Dendritic cell treated with granulocyte-macrophage colony-stimulating factor and Interleukin-4, amounts not matched to agents 40 ng/mL and 50 ng/mL, for 4 days (primary cell): ENCODE measurements at regions not wholly inside any gene's neighbourhood (a gene's known extent, or its start where the extent isn't known, plus 50 kb on each side); places are given as distances from the start of the nearest gene placed in this dataset.

ENCODE experiments used
- H3K27ac Mint-ChIP-seq: one replicate; pipeline ENCODE4 v1.8.0; 2022; ENCODE audit warnings: mild to moderate bottlenecking, mixed read lengths
- H3K27me3 Mint-ChIP-seq: one replicate; pipeline ENCODE4 v1.8.0; 2022; ENCODE audit warnings: mild to moderate bottlenecking, mixed read lengths
- H3K36me3 Mint-ChIP-seq: one replicate; pipeline ENCODE4 v1.8.0; 2022; ENCODE audit warnings: low read depth, mixed read lengths
- H3K4me1 Mint-ChIP-seq: one replicate; pipeline ENCODE4 v1.8.0; 2022; ENCODE audit warnings: low read depth, mixed read lengths
- H3K4me3 Mint-ChIP-seq: one replicate; pipeline ENCODE4 v1.8.0; 2022; ENCODE audit warnings: mild to moderate bottlenecking, moderate library complexity, mixed read lengths
- H3K9me3 Mint-ChIP-seq: one replicate; pipeline ENCODE4 v1.8.0; 2022; ENCODE audit warnings: mixed read lengths
- intact Hi-C: fragments of 100-400 bp; cut with micrococcal nuclease; formaldehyde crosslinking; loops from one replicate; pipeline ENCODE4 v1.15.0; 2022

- H3K9me3 Mint-ChIP-seq = peaks cover 6% of the 10 kb centered on the region
- intact Hi-C loops = no loop called here
- H3K27me3 Mint-ChIP-seq = no peaks in the 10 kb centered on the region
- no peak overlapping the region for H3K4me3 Mint-ChIP-seq
- H3K27ac Mint-ChIP-seq = no peak overlapping the region
- H3K4me1 Mint-ChIP-seq = no peaks in the 10 kb centered on the region
- no peaks in the 10 kb centered on the region for H3K36me3 Mint-ChIP-seq
These were observed 412.1 kb upstream of the CDH2 start for GRCh38 chr18:28588884-28589549.

- Mint-ChIP-seq H3K4me1 (no peaks in the 10 kb centered on the region), H3K27ac (no peak overlapping the region), H3K9me3 (no peaks in the 10 kb centered on the region), H3K36me3 (no peaks in the 10 kb centered on the region), H3K27me3 (no peaks in the 10 kb centered on the region), H3K4me3 (no peak overlapping the region)
- intact Hi-C loops = no loop called here
These were observed 407.8 kb upstream of the CDH2 start for GRCh38 chr18:28584731-28585130.

GRCh38 chr18:28582724-28583123, 405.8 kb upstream of the CDH2 start:
- no peaks in the 10 kb centered on the region for H3K9me3 Mint-ChIP-seq
- intact Hi-C loops = no loop called here
- H3K4me1 Mint-ChIP-seq = no peaks in the 10 kb centered on the region
- H3K27ac Mint-ChIP-seq = no peak overlapping the region
- no peak overlapping the region for H3K4me3 Mint-ChIP-seq
- H3K27me3 Mint-ChIP-seq = no peaks in the 10 kb centered on the region
- H3K36me3 Mint-ChIP-seq = no peaks in the 10 kb centered on the region

GRCh38 chr18:28581521-28582071, 404.7 kb upstream of the CDH2 start:
- H3K4me1 Mint-ChIP-seq = no peaks in the 10 kb centered on the region
- no peak overlapping the region for H3K27ac Mint-ChIP-seq
- no peaks in the 10 kb centered on the region for H3K27me3 Mint-ChIP-seq
- H3K36me3 Mint-ChIP-seq = no peaks in the 10 kb centered on the region
- no peak overlapping the region for H3K4me3 Mint-ChIP-seq
- H3K9me3 Mint-ChIP-seq = no peaks in the 10 kb centered on the region
- intact Hi-C loops = no loop called here

GRCh38 chr18:28576941-28577340, 400.0 kb upstream of the CDH2 start:
- Mint-ChIP-seq H3K27ac (no peak overlapping the region), H3K36me3 (no peaks in the 10 kb centered on the region), H3K9me3 (peaks cover 10% of the 10 kb centered on the region), H3K4me3 (no peak overlapping the region), H3K27me3 (no peaks in the 10 kb centered on the region), H3K4me1 (no peaks in the 10 kb centered on the region)
- intact Hi-C loops = no loop called here

GRCh38 chr18:28575123-28575522, 398.2 kb upstream of the CDH2 start:
- Mint-ChIP-seq H3K4me1 (no peaks in the 10 kb centered on the region), H3K4me3 (no peak overlapping the region), H3K27ac (no peak overlapping the region), H3K27me3 (no peaks in the 10 kb centered on the region), H3K9me3 (peaks cover 10% of the 10 kb centered on the region), H3K36me3 (no peaks in the 10 kb centered on the region)
- intact Hi-C loops = no loop called here

- Mint-ChIP-seq H3K4me1 (no peaks in the 10 kb centered on the region), H3K4me3 (no peak overlapping the region), H3K9me3 (peaks cover 10% of the 10 kb centered on the region), H3K36me3 (no peaks in the 10 kb centered on the region), H3K27me3 (no peaks in the 10 kb centered on the region), H3K27ac (no peak overlapping the region)
- intact Hi-C loops = no loop called here
These were observed 397.2 kb upstream of the CDH2 start for GRCh38 chr18:28574175-28574574.

- intact Hi-C loops = no loop called here
- H3K36me3 Mint-ChIP-seq = no peaks in the 10 kb centered on the region
- no peaks in the 10 kb centered on the region for H3K27me3 Mint-ChIP-seq
- no peaks in the 10 kb centered on the region for H3K4me1 Mint-ChIP-seq
- no peak overlapping the region for H3K4me3 Mint-ChIP-seq
- peaks cover 10% of the 10 kb centered on the region for H3K9me3 Mint-ChIP-seq
- no peak overlapping the region for H3K27ac Mint-ChIP-seq
These were observed 395.0 kb upstream of the CDH2 start for GRCh38 chr18:28571929-28572328.

GRCh38 chr18:28560331-28560730, 383.4 kb upstream of the CDH2 start:
- H3K4me3 Mint-ChIP-seq = no peak overlapping the region
- H3K36me3 Mint-ChIP-seq = no peaks in the 10 kb centered on the region
- intact Hi-C loops = no loop called here
- H3K27me3 Mint-ChIP-seq = no peaks in the 10 kb centered on the region
- H3K4me1 Mint-ChIP-seq = no peaks in the 10 kb centered on the region
- peaks cover 17% of the 10 kb centered on the region for H3K9me3 Mint-ChIP-seq
- no peak overlapping the region for H3K27ac Mint-ChIP-seq

- H3K4me3 Mint-ChIP-seq = no peak overlapping the region
- H3K36me3 Mint-ChIP-seq = no peaks in the 10 kb centered on the region
- peaks cover 24% of the 10 kb centered on the region for H3K9me3 Mint-ChIP-seq
- no peak overlapping the region for H3K27ac Mint-ChIP-seq
- intact Hi-C loops = no loop called here
- H3K4me1 Mint-ChIP-seq = no peaks in the 10 kb centered on the region
- no peaks in the 10 kb centered on the region for H3K27me3 Mint-ChIP-seq
These were observed 382.6 kb upstream of the CDH2 start for GRCh38 chr18:28559511-28559910.

- H3K27ac Mint-ChIP-seq = no peak overlapping the region
- H3K36me3 Mint-ChIP-seq = no peaks in the 10 kb centered on the region
- H3K9me3 Mint-ChIP-seq = peaks cover 7% of the 10 kb centered on the region
- intact Hi-C loops = no loop called here
- no peaks in the 10 kb centered on the region for H3K4me1 Mint-ChIP-seq
- H3K4me3 Mint-ChIP-seq = no peak overlapping the region
- no peaks in the 10 kb centered on the region for H3K27me3 Mint-ChIP-seq
These were observed 365.0 kb upstream of the CDH2 start for GRCh38 chr18:28541934-28542333.

- no peaks in the 10 kb centered on the region for H3K27me3 Mint-ChIP-seq
- H3K36me3 Mint-ChIP-seq = no peaks in the 10 kb centered on the region
- H3K4me1 Mint-ChIP-seq = no peaks in the 10 kb centered on the region
- H3K4me3 Mint-ChIP-seq = no peak overlapping the region
- H3K9me3 Mint-ChIP-seq = peaks cover 7% of the 10 kb centered on the region
- H3K27ac Mint-ChIP-seq = no peak overlapping the region
- intact Hi-C loops = no loop called here
These were observed 364.5 kb upstream of the CDH2 start for GRCh38 chr18:28541276-28541930.

GRCh38 chr18:28529644-28530043, 352.7 kb upstream of the CDH2 start:
- Mint-ChIP-seq H3K36me3 (no peaks in the 10 kb centered on the region), H3K27me3 (no peaks in the 10 kb centered on the region), H3K4me1 (no peaks in the 10 kb centered on the region), H3K4me3 (no peak overlapping the region), H3K9me3 (peaks cover 25% of the 10 kb centered on the region), H3K27ac (no peak overlapping the region)
- intact Hi-C loops = no loop called here

GRCh38 chr18:28526196-28526595, 349.3 kb upstream of the CDH2 start:
- H3K4me1 Mint-ChIP-seq = no peaks in the 10 kb centered on the region
- no peak overlapping the region for H3K4me3 Mint-ChIP-seq
- H3K36me3 Mint-ChIP-seq = no peaks in the 10 kb centered on the region
- H3K9me3 Mint-ChIP-seq = peaks cover 7% of the 10 kb centered on the region
- H3K27ac Mint-ChIP-seq = no peak overlapping the region
- no peaks in the 10 kb centered on the region for H3K27me3 Mint-ChIP-seq
- intact Hi-C loops = no loop called here
